Skeletal muscle satellite cell (primary cell): ENCODE measurements at regions not wholly inside any gene's neighbourhood (a gene's known extent, or its start where the extent isn't known, plus 50 kb on each side); places are given as distances from the start of the nearest gene placed in this dataset.

Experiments used
- H3K27me3 ChIP-seq: 2 replicates; pipeline ENCODE4 v1.7.0; 2013; ENCODE audit warnings: low read length; ENCODE audit not compliant: control insufficient read depth, insufficient read depth
- H3K36me3 ChIP-seq: 2 replicates; pipeline ENCODE4 v1.7.0; 2013; ENCODE audit warnings: mild to moderate bottlenecking, control low read depth, low read length; ENCODE audit not compliant: insufficient read depth
- H3K4me1 ChIP-seq: 2 replicates; pipeline ENCODE4 v1.7.0; 2013; ENCODE audit warnings: low read length; ENCODE audit not compliant: control insufficient read depth, insufficient read depth
- H3K4me2 ChIP-seq: 2 replicates; pipeline ENCODE4 v1.7.0; 2013; ENCODE audit warnings: mild to moderate bottlenecking, low read length
- H3K4me3 ChIP-seq: 2 replicates; pipeline ENCODE4 v1.7.0; 2013; ENCODE audit warnings: low read length
- H3K9ac ChIP-seq: 2 replicates; pipeline ENCODE4 v1.7.0; 2013; ENCODE audit warnings: mild to moderate bottlenecking, low read depth, low read length, moderate library complexity
- H3K9me3 ChIP-seq: replicated peaks from 2 replicates; pipeline ENCODE4 v1.7.0; 2013; ENCODE audit warnings: mild to moderate bottlenecking, control low read depth, low read length

- H3K27me3 ChIP-seq = no peaks in the 10 kb centered on the region
- no peaks in the 10 kb centered on the region for H3K4me1 ChIP-seq
- no peak overlapping the region for H3K4me3 ChIP-seq
- no peak overlapping the region for H3K4me2 ChIP-seq
- H3K9ac ChIP-seq = no peak overlapping the region
- no peaks in the 10 kb centered on the region for H3K36me3 ChIP-seq
- no peaks in the 10 kb centered on the region for H3K9me3 ChIP-seq
These were observed 95.5 kb upstream of the RNF32 start for GRCh38 chr7:156544919-156545715.

DNA sequence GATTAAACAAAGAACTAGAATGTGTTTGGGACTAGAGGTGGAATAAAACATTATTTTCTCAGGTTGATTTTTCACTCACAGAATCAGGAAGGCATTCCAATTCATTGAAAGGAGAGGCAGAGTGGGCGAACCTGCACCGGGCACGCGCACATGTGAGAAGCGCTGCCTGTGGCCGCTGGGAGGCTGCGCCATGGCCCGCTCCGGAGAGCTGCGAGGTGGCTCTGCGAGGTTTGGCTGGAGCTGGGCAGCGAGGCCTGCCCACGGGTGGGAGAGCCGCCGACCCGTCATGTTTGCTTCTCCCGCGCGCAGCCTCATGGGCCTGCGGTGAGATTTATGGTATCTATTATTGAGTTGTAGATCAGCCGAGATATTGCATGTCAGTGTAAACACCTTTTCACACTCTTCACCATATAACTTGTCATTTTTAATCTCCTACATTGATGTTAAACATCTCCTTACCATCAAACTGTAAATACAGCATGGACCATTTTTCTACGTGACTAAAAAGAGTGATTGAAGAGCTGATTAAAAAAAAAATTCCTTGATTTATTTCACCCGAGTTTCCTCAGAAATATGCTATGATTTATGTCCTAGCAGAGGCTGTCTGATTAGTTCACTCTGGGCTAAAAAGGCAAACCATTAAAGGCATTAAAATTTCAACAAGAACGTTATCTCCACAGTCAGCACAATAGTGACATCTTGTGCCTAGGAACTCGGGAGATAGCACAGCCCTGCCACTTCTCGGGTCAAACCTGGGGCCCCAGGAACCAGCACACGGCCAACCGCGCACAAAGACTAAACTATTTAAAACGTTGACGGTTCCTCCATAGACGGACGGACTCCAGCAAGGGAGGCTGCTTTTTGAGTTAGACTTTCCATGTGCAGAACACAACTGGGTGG lies 96.6 kb upstream of the RNF32 start:
- Histone ChIP-seq H3K9ac (no peak overlapping the region), H3K27me3 (no peaks in the 10 kb centered on the region), H3K4me1 (no peaks in the 10 kb centered on the region), H3K9me3 (no peaks in the 10 kb centered on the region), H3K4me2 (no peak overlapping the region), H3K36me3 (no peaks in the 10 kb centered on the region), H3K4me3 (no peak overlapping the region)

DNA sequence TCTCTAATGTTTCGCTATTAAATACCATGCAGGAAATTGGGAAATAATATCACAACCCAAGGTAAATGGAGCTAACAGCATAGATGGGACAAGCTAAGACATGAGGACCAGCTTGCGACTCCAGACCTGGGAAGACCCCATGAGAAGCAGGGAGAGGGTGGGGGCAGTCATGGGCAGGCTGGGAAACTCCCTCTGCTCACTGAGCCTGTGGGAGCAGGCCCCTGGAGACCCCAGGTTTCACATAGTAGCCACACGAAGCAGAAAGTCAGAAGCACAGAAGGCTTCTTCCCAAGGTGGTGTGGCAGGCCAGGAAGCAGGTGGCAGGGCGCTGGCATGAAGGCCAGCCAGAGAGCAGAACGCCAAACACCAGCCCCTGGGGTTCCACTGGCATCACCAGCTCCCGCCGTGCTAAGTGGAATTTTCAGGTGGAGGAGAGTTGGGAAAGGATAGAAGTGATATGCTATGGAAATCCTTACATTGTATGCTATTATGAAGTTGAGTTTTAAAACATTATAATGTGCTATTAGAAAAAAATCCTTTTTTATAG lies 99.9 kb upstream of the RNF32 start:
- Histone ChIP-seq H3K27me3 (no peaks in the 10 kb centered on the region), H3K4me1 (no peaks in the 10 kb centered on the region), H3K4me2 (no peak overlapping the region), H3K9me3 (no peaks in the 10 kb centered on the region), H3K9ac (no peak overlapping the region), H3K36me3 (no peaks in the 10 kb centered on the region), H3K4me3 (no peak overlapping the region)

DNA sequence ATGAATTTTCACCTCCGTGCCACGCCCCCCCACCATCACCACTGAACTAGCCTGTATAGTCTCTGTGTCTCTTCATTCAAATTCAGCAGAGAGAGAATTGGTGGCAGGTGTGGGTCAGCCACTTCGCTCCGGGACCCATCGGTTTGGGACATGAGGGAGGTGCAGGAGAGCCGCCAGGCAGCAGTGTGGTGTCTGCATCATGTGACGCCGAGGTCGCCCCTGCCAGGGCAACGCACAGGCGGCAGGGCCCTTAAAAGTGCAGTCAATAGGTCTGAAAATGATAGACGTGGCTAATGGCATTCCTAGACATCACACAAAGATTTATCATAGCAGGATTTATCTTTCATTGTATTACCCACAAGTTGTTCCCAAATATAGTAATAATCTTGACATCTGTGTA lies 100.6 kb upstream of the RNF32 start:
- Histone ChIP-seq H3K4me2 (no peak overlapping the region), H3K4me1 (no peaks in the 10 kb centered on the region), H3K36me3 (no peaks in the 10 kb centered on the region), H3K4me3 (no peak overlapping the region), H3K27me3 (no peaks in the 10 kb centered on the region), H3K9me3 (no peaks in the 10 kb centered on the region), H3K9ac (no peak overlapping the region)

GRCh38 chr7:156537006-156537405 lies 103.6 kb upstream of the RNF32 start:
- no peaks in the 10 kb centered on the region for H3K27me3 ChIP-seq
- no peaks in the 10 kb centered on the region for H3K4me1 ChIP-seq
- H3K36me3 ChIP-seq = no peaks in the 10 kb centered on the region
- H3K9ac ChIP-seq = no peak overlapping the region
- no peaks in the 10 kb centered on the region for H3K9me3 ChIP-seq
- H3K4me3 ChIP-seq = no peak overlapping the region
- H3K4me2 ChIP-seq = no peak overlapping the region

DNA sequence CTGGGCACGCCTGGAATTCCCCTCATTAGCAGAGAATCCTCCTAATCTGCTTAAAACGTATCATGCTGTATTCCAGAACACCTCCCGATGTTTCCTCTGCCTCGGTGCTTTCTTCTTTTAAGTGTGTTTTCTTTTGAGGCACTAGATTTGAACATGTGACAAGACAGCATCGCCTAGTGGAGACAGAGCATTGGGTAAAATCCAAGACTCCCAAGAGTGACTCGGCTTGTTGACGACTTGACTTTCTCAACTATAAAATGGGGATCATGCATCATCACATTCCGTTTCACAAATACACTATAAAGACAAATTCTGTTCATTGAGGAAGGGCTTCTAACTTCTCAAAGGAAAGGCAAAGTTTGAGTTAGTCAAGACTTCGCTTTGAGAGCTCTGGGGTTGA lies 105.6 kb upstream of the RNF32 start:
- Histone ChIP-seq H3K4me3 (no peak overlapping the region), H3K9ac (no peak overlapping the region), H3K4me1 (no peaks in the 10 kb centered on the region), H3K4me2 (no peak overlapping the region), H3K9me3 (no peaks in the 10 kb centered on the region), H3K36me3 (no peaks in the 10 kb centered on the region), H3K27me3 (no peaks in the 10 kb centered on the region)

GRCh38 chr7:156533964-156534363 lies 106.6 kb upstream of the RNF32 start:
- Histone ChIP-seq H3K4me2 (no peak overlapping the region), H3K4me3 (no peak overlapping the region), H3K9ac (no peak overlapping the region), H3K4me1 (no peaks in the 10 kb centered on the region), H3K36me3 (no peaks in the 10 kb centered on the region), H3K9me3 (no peaks in the 10 kb centered on the region), H3K27me3 (no peaks in the 10 kb centered on the region)

GRCh38 chr7:156533420-156533819 lies 107.2 kb upstream of the RNF32 start:
- Histone ChIP-seq H3K9me3 (no peaks in the 10 kb centered on the region), H3K9ac (no peak overlapping the region), H3K27me3 (no peaks in the 10 kb centered on the region), H3K4me3 (no peak overlapping the region), H3K36me3 (no peaks in the 10 kb centered on the region), H3K4me2 (no peak overlapping the region), H3K4me1 (no peaks in the 10 kb centered on the region)

DNA sequence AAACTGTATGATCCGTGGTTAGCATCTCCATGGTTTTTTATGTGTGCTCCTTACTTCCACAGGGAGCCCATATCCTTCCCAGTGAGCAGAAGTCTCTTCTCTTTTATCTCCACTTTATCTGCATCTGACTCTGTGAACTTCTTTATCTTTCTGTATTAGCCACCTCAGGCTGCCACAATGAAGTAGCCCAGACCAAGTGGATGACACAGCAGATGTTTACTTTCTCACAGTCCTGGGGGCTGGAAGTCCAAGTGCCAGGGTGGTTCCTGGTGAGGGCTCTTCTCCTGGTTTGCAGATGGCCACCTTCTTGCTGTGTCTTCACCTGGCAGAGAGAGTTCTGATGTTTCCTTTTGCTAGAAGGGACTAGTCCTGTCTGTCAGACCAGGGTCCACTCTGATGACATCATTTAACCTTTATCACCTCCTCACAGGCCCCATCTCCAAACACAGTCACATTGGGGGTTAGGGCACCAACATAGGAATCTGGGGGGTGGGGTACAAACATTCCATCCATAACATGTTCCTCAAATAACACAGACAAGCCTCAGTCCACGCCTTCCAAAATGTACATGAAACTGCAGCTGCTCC lies 108.5 kb upstream of the RNF32 start:
- Histone ChIP-seq H3K9ac (no peak overlapping the region), H3K9me3 (no peaks in the 10 kb centered on the region), H3K4me1 (no peaks in the 10 kb centered on the region), H3K27me3 (no peaks in the 10 kb centered on the region), H3K36me3 (no peaks in the 10 kb centered on the region), H3K4me2 (no peak overlapping the region), H3K4me3 (no peak overlapping the region)

DNA sequence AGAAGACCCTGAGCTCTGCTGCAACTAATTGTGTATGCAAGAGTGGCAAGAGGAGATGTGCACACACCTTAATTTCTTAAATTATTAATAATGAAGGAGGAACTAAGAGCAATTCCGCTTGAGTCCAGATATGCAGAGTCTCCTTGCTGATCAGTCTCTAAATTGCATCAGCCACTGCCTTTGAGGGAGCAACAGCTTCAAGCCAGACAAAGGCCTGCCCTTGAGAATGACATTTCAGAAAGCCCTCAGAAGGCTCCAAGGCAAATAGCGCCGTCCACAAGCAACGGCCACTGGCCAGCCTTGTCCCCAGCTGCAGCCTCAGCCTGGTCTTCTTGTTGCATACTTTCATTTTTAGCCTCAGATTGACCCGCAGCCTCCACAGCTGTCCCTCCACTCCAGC lies 110.6 kb upstream of the RNF32 start:
- Histone ChIP-seq H3K4me2 (no peak overlapping the region), H3K9ac (no peak overlapping the region), H3K36me3 (no peaks in the 10 kb centered on the region), H3K27me3 (no peaks in the 10 kb centered on the region), H3K4me1 (no peaks in the 10 kb centered on the region), H3K9me3 (no peaks in the 10 kb centered on the region), H3K4me3 (no peak overlapping the region)

DNA sequence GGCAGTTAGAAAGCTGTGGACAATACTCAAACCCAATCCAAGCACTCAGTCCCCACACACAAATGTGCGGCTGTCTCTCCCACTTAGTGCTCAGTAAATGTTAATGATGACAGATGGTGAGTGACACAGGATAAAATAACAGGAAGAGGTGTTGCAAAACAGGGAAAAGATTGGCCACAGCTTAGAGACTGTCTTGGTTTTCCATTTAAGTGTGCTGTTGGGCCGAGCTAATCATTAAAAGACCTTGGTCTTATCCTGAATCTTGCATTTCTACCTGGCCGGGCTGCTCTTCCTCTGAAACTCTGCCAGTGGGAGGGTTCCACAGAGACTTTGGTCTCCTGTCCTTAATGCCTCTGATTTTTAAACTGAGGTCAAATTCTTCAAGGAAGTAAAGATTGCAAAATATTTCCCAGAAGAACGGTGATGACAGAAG lies 113.1 kb upstream of the RNF32 start:
- Histone ChIP-seq H3K4me3 (no peak overlapping the region), H3K27me3 (no peaks in the 10 kb centered on the region), H3K4me1 (no peaks in the 10 kb centered on the region), H3K9ac (no peak overlapping the region), H3K4me2 (no peak overlapping the region), H3K36me3 (no peaks in the 10 kb centered on the region), H3K9me3 (no peaks in the 10 kb centered on the region)
